ENCODE measurements at regions not wholly inside any gene's neighbourhood (a gene's known extent, or its start where the extent isn't known, plus 50 kb on each side); places are given as distances from the start of the nearest gene placed in this dataset.
"Not testable (repeated sequence)": the region's sequence is repeated elsewhere in the genome, so short reads cannot be mapped to it uniquely, and the experiment has no call there.

GRCh38 chr1:861714-862113 lies 62.0 kb upstream of the SAMD11 start:
- no peak for DNase-seq
- H3K9me3 ChIP-seq, result no peaks in the 10 kb centered on the region
- TF ChIP-seq CTCF (IDR thresholded peaks at IDR 0.05), result no peak
- no peak overlapping the region for H3K4me3 ChIP-seq
- peaks cover 0 to 15% of the 10 kb centered on the region in 2 donors for H3K27me3 ChIP-seq
- no peaks in the 10 kb centered on the region for H3K36me3 ChIP-seq
- peaks cover 0 to 5% (median 2%) of the 10 kb centered on the region in 4 donors for H3K4me1 ChIP-seq
- intact Hi-C loops (cut with DNase I; ENCODE audit: low total_unique reads), result no loop called here
- H3K27ac ChIP-seq, result no peak overlapping the region

- H3K27ac ChIP-seq; intact Hi-C loops (cut with DNase I; ENCODE audit: low total_unique reads); H3K36me3 ChIP-seq; H3K9me3 ChIP-seq; H3K4me3 ChIP-seq; DNase-seq; H3K4me1 ChIP-seq: not testable (repeated sequence)
- H3K27me3 ChIP-seq, result peaks cover 0 to 22% of the 10 kb centered on the region in 2 donors
These were observed 61.1 kb upstream of the SAMD11 start for GRCh38 chr1:862601-863000.

GRCh38 chr1:865633-866032 lies 58.1 kb upstream of the SAMD11 start:
- H3K27me3 ChIP-seq, result peaks cover 0 to 29% of the 10 kb centered on the region in 2 donors
- H3K9me3 ChIP-seq; intact Hi-C loops (cut with DNase I; ENCODE audit: low total_unique reads); H3K27ac ChIP-seq; DNase-seq; H3K4me1 ChIP-seq; H3K36me3 ChIP-seq; H3K4me3 ChIP-seq: not testable (repeated sequence)

GRCh38 chr1:866095-866494 lies 57.6 kb upstream of the SAMD11 start:
- no peak overlapping the region for H3K4me3 ChIP-seq
- DNase-seq, result no peak
- H3K27me3 ChIP-seq, result peaks cover 0 to 27% of the 10 kb centered on the region in 2 donors
- H3K9me3 ChIP-seq, result no peaks in the 10 kb centered on the region
- TF ChIP-seq CTCF (IDR thresholded peaks at IDR 0.05), result no peak
- intact Hi-C loops (cut with DNase I; ENCODE audit: low total_unique reads), result no loop called here
- peaks cover 0 to 9% (median 8%) of the 10 kb centered on the region in 4 donors for H3K4me1 ChIP-seq
- no peaks in the 10 kb centered on the region for H3K36me3 ChIP-seq
- no peak overlapping the region for H3K27ac ChIP-seq

- not testable (repeated sequence) for DNase-seq, H3K27ac ChIP-seq
These were observed 57.0 kb upstream of the SAMD11 start for GRCh38 chr1:866631-867299.

GRCh38 chr1:867550-867949 lies 56.2 kb upstream of the SAMD11 start:
- H3K4me3 ChIP-seq; DNase-seq; H3K36me3 ChIP-seq; H3K27ac ChIP-seq; intact Hi-C loops (cut with DNase I; ENCODE audit: low total_unique reads); H3K9me3 ChIP-seq; H3K4me1 ChIP-seq: not testable (repeated sequence)
- H3K27me3 ChIP-seq, result peaks cover 0 to 35% of the 10 kb centered on the region in 2 donors

More at GRCh38 chr1:866631-867299, 57.0 kb upstream of the SAMD11 start:
- intact Hi-C loops (cut with DNase I; ENCODE audit: low total_unique reads); H3K4me3 ChIP-seq; H3K9me3 ChIP-seq; H3K4me1 ChIP-seq; H3K36me3 ChIP-seq: not testable (repeated sequence)
- peaks cover 0 to 31% of the 10 kb centered on the region in 2 donors for H3K27me3 ChIP-seq

GRCh38 chr1:869499-870244 lies 54.1 kb upstream of the SAMD11 start:
- H3K27me3 ChIP-seq, result peaks cover 0 to 50% of the 10 kb centered on the region in 2 donors
- no peaks in the 10 kb centered on the region for H3K36me3 ChIP-seq
- TF ChIP-seq CTCF (IDR thresholded peaks at IDR 0.05), result peak; percentile 70 to 83
- peak; percentile 47 to 74 for DNase-seq
- H3K9me3 ChIP-seq, result no peaks in the 10 kb centered on the region
- no peak overlapping the region for H3K27ac ChIP-seq
- peaks cover 0 to 9% (median 8%) of the 10 kb centered on the region in 4 donors for H3K4me1 ChIP-seq
- H3K4me3 ChIP-seq, result peak overlapping the region in 1 of 2 donors; percentile 33
- intact Hi-C loops (cut with DNase I; ENCODE audit: low total_unique reads), result no loop called here
